Natural killer cell (primary cell): ENCODE measurements at regions not wholly inside any gene's neighbourhood (a gene's known extent, or its start where the extent isn't known, plus 50 kb on each side); places are given as distances from the start of the nearest gene placed in this dataset.
A peak's percentile ranks its signal among the peaks of the same experiment; 100 is the strongest.

Source experiments
- ATAC-seq, 3 donors: fragments of 150-1000 bp in 2 of 3; fragments of 200-7000 bp in 1 of 3; cut with Tn5 transposase; 1 replicate in 1 of 3; 2 replicates in 2 of 3; pipeline ENCODE4 v1.10.0; 2021; ENCODE audit warnings: mild to moderate bottlenecking in 2 of 3, moderate library complexity in 2 of 3
- DNase-seq, 2 donors: peaks; one replicate each; pipeline versions ENCODE4 v3.0.0 to v3.0.0-alpha.2; 2013 to 2021; ENCODE audit warnings: mixed read lengths in 1 of 2
- H3K27ac ChIP-seq: one replicate; pipeline ENCODE4 v1.5.1; 2013; ENCODE audit warnings: mild to moderate bottlenecking, low read length
- H3K27me3 ChIP-seq: one replicate; pipeline ENCODE4 v1.6.1; 2013; ENCODE audit warnings: low read length; ENCODE audit not compliant: control insufficient read depth, insufficient read depth
- H3K36me3 ChIP-seq: one replicate; pipeline ENCODE4 v1.6.1; 2013; ENCODE audit warnings: low read length; ENCODE audit not compliant: control insufficient read depth, insufficient read depth
- H3K4me1 ChIP-seq: one replicate; pipeline ENCODE4 v1.6.1; 2013; ENCODE audit warnings: low read length; ENCODE audit not compliant: control insufficient read depth, insufficient read depth
- H3K4me3 ChIP-seq: one replicate; pipeline ENCODE4 v1.5.1; 2013; ENCODE audit warnings: low read length
- H3K9me3 ChIP-seq: one replicate; pipeline ENCODE4 v1.6.1; 2013; ENCODE audit warnings: low read length; ENCODE audit not compliant: control insufficient read depth, insufficient read depth
- H3K27ac Mint-ChIP-seq, 2 donors: one replicate each; pipeline ENCODE4 v1.8.0; 2022; ENCODE audit warnings: mild to moderate bottlenecking in 2 of 2, mixed read lengths in 2 of 2, moderate library complexity in 1 of 2
- H3K27me3 Mint-ChIP-seq, 2 donors: one replicate each; pipeline ENCODE4 v1.8.0; 2022; ENCODE audit warnings: low read depth in 2 of 2, mixed read lengths in 2 of 2
- H3K36me3 Mint-ChIP-seq: one replicate; pipeline ENCODE4 v1.8.0; 2022; ENCODE audit warnings: mixed read lengths
- H3K4me1 Mint-ChIP-seq, 2 donors: one replicate each; pipeline ENCODE4 v1.8.0; 2022; ENCODE audit warnings: mixed read lengths in 2 of 2
- H3K4me3 Mint-ChIP-seq: one replicate; pipeline ENCODE4 v1.8.0; 2022; ENCODE audit warnings: mild to moderate bottlenecking, moderate library complexity, mixed read lengths
- H3K9me3 Mint-ChIP-seq, 2 donors: one replicate each; pipeline ENCODE4 v1.8.0; 2022; ENCODE audit warnings: mixed read lengths in 2 of 2
- WGBS: methylation state at CpG from one replicate; pipeline ENCODE4 v1.1.7; 2013; ENCODE audit warnings: missing lambda C conversion rate; ENCODE audit not compliant: insufficient coverage; 5-methylcytosine and 5-hydroxymethylcytosine counted together
- intact Hi-C: fragments of 100-400 bp; cut with micrococcal nuclease; formaldehyde crosslinking; loops from one replicate; pipeline ENCODE4 v1.14.2; 2022
- TF ChIP-seq, protein P1 (sequence below): fragments of 200-600 bp; IDR thresholded peaks from one replicate; pipeline ENCODE4 v1.8.0; 2022; ENCODE audit warnings: antibody characterized with exemption

DNA sequence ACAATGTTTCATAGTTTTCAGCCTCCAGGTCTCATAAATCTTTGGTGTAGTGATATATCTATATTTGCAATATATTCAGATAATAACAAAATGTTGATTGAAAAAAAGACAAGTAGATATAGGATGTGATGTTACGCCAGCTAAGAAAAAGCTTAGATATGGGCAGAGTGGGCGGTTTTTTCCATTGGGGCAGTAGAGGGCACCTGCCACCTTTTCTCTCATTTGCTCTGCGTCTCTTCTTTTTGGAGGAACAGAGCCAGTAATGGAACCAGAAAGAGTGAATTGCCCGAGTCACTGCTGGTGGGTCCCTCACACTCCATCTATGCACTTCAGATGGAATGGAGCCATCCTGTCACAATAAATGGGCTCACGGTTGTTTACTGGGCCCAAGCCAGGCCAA, 62.1 kb upstream of the FANCC start:
- H3K36me3 Mint-ChIP-seq: no peaks in the 10 kb centered on the region
- H3K4me1 Mint-ChIP-seq: no peaks in the 10 kb centered on the region
- Histone ChIP-seq H3K27ac (no peak overlapping the region), H3K9me3 (no peaks in the 10 kb centered on the region), H3K4me1 (no peaks in the 10 kb centered on the region), H3K36me3 (no peaks in the 10 kb centered on the region), H3K27me3 (peaks cover 17% of the 10 kb centered on the region), H3K4me3 (no peak overlapping the region)
- DNase-seq (peak in 1 of 2 donors; percentile 62), ATAC-seq (no peak)
- TF ChIP-seq, protein P1, sequence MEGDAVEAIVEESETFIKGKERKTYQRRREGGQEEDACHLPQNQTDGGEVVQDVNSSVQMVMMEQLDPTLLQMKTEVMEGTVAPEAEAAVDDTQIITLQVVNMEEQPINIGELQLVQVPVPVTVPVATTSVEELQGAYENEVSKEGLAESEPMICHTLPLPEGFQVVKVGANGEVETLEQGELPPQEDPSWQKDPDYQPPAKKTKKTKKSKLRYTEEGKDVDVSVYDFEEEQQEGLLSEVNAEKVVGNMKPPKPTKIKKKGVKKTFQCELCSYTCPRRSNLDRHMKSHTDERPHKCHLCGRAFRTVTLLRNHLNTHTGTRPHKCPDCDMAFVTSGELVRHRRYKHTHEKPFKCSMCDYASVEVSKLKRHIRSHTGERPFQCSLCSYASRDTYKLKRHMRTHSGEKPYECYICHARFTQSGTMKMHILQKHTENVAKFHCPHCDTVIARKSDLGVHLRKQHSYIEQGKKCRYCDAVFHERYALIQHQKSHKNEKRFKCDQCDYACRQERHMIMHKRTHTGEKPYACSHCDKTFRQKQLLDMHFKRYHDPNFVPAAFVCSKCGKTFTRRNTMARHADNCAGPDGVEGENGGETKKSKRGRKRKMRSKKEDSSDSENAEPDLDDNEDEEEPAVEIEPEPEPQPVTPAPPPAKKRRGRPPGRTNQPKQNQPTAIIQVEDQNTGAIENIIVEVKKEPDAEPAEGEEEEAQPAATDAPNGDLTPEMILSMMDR: no peak
- peaks cover 37 to 60% of the 10 kb centered on the region in 2 donors for H3K27me3 Mint-ChIP-seq
- intact Hi-C loops: loop anchor here (5.0 kb wide), 1 partner anchor 683 kb away; no protein-coding TSS in a partner anchor
- WGBS: 52% methylated on average over 5 of the region's 5 CpGs
- H3K9me3 Mint-ChIP-seq: no peaks in the 10 kb centered on the region
- H3K27ac Mint-ChIP-seq: no peak overlapping the region
- H3K4me3 Mint-ChIP-seq: no peak overlapping the region

GRCh38 chr9:95373782-95374487, 56.4 kb upstream of the FANCC start:
- Histone ChIP-seq H3K4me1 (no peaks in the 10 kb centered on the region), H3K27ac (no peak overlapping the region), H3K36me3 (no peaks in the 10 kb centered on the region), H3K27me3 (peaks cover 15% of the 10 kb centered on the region), H3K9me3 (no peaks in the 10 kb centered on the region), H3K4me3 (no peak overlapping the region)
- no peak for ATAC-seq
- TF ChIP-seq, protein P1: no peak
- WGBS: 77% methylated on average over 8 of the region's 9 CpGs
- Mint-ChIP-seq H3K4me1 (no peaks in the 10 kb centered on the region), H3K9me3 (no peaks in the 10 kb centered on the region), H3K27me3 (peaks cover 33 to 79% of the 10 kb centered on the region in 2 donors), H3K36me3 (no peaks in the 10 kb centered on the region), H3K27ac (no peak overlapping the region), H3K4me3 (no peak overlapping the region)
- intact Hi-C loops: no loop called here
- no peak for DNase-seq

GRCh38 chr9:95373069-95373681, 55.7 kb upstream of the FANCC start:
- no peak overlapping the region for H3K4me3 ChIP-seq
- H3K27me3 ChIP-seq: peaks cover 18% of the 10 kb centered on the region
- no peaks in the 10 kb centered on the region for H3K36me3 Mint-ChIP-seq
- H3K9me3 Mint-ChIP-seq: no peaks in the 10 kb centered on the region
- TF ChIP-seq, protein P1: no peak
- no peaks in the 10 kb centered on the region for H3K36me3 ChIP-seq
- ATAC-seq (no peak), DNase-seq (no peak)
- no peak overlapping the region for H3K27ac Mint-ChIP-seq
- H3K27me3 Mint-ChIP-seq: peaks cover 38 to 75% of the 10 kb centered on the region in 2 donors
- H3K27ac ChIP-seq: no peak overlapping the region
- no peak overlapping the region for H3K4me3 Mint-ChIP-seq
- no peaks in the 10 kb centered on the region for H3K4me1 Mint-ChIP-seq
- H3K4me1 ChIP-seq: no peaks in the 10 kb centered on the region
- H3K9me3 ChIP-seq: no peaks in the 10 kb centered on the region
- intact Hi-C loops: no loop called here
- 68% methylated on average over 6 of the region's 6 CpGs for WGBS
